Right ventricle myocardium superior (tissue), 1 donor: ENCODE measurements at regions not wholly inside any gene's neighbourhood (a gene's known extent, or its start where the extent isn't known, plus 50 kb on each side); places are given as distances from the start of the nearest gene placed in this dataset.
A peak's percentile ranks its signal among the peaks of the same experiment; 100 is the strongest.
"Not testable (repeated sequence)": the region's sequence is repeated elsewhere in the genome, so short reads cannot be mapped to it uniquely, and the experiment has no call there.

Experiments used
- ATAC-seq: fragments of 200-7000 bp; cut with Tn5 transposase; one replicate; pipeline ENCODE4 v1.9.1; 2020; ENCODE audit warnings: mild to moderate bottlenecking; ENCODE audit not compliant: poor library complexity
- DNase-seq: peaks from one replicate; pipeline ENCODE4 v3.0.0-alpha.2; 2020
- intact Hi-C: fragments of 100-400 bp; cut with DNase I; formaldehyde crosslinking; loops from one replicate; pipeline ENCODE4 v1.11.2; 2022
- donor health status: DM: no; HTN: yes; CAD: no; lungs with severe emphysema.

DNA sequence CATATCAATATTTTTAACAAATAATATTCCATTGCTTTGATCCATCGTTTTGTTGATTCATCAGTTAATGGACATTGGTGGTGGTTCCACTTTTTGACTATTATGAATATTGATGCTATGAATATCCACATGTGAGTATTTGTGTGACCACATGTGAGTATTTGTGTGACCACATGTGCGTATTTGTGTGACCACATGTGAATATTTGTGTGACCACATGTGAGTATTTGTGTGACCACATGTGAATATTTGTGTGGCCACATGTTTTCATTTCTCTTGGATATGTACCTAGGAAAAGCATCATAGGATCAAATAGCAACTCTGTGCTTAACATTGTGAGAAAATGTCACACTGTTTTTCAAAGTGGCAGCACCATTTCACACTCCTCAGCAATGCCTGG is 433.6 kb upstream of the FRG1 start:
- ATAC-seq: no peak
- no peak for DNase-seq
- intact Hi-C loops: no loop called here

DNA sequence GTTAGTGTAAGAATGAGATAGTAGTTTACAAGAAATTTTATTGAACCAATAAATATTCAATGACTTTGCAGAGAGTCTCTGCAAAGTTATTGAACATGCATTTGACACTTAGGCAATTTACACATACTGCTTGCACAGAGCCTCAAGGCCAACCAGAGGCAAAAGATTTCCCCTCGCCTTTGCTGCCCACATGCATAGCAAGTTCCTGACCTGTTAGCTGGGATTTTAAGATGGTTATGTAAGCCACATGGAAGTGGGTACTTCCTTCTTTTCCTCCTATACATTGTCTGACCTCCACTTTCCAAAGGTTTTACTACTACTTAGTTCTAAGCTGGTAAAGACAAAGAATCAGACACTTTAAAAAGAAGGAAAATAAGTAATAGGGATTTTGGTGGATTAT is 430.1 kb upstream of the FRG1 start:
- intact Hi-C loops: no loop called here
- no peak for ATAC-seq
- DNase-seq: no peak

DNA sequence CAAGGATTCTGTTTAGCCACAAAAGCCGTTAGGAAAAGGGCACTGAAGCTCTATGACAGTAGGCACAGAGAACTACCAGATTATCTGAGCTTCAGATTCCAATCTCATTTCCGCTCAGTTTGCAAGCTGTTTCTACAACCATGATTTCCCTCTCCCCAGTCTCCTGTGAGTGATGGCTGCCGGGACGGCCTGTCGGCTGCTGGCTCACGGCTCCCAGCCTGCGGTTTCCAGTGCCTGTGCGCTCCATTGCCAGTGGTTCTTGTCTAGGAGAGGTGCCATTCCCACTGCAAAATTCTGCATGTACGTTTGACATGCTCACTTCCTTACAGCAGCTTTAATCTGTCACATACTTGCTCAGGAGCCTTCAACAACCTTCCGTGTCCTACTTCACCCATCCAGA is 429.1 kb upstream of the FRG1 start:
- intact Hi-C loops: no loop called here
- ATAC-seq: no peak

DNA sequence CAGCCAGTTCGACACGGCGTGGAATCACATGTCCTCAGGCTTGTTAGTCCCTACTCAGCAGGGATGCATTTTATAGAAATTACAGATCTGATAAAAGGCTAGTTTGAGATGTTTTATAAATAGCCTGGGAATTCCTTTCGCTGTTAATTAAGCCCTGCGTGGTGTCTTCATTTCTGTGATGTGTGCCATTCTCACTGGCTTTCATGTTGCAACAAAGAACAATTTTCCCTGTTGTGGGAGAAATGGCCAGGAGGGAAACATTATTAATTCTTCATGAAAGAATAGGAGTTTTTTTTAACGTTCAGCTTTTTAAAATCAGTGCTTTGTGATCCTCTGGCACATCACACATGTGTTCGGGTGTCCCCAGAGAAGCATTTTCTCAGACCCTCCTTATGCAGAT is 427.3 kb upstream of the FRG1 start:
- intact Hi-C loops: no loop called here
- ATAC-seq (no peak), DNase-seq (no peak)

More for the DNA sequence above, 429.1 kb upstream of the FRG1 start:
- DNase-seq: no peak

DNA sequence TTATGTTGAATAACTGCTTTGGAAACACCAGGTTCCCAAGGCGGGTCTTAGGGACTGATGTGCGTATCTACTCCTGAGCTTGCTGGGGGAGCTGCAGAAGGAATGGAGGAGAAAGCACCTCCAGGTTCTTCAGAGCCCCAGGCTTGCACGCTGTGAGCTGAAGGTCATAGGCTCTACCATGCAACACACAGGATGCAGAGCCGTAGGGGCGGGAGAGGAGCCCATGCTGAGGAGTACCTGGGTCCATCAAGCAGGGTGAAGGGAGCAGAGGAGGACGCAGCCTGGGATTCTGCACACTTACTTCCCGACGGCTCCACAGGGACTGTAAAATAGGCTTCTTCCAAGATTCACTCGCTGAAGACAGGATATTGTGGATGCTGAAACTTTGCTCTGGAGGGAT is 426.5 kb upstream of the FRG1 start:
- ATAC-seq (no peak), DNase-seq (no peak)
- intact Hi-C loops: no loop called here

DNA sequence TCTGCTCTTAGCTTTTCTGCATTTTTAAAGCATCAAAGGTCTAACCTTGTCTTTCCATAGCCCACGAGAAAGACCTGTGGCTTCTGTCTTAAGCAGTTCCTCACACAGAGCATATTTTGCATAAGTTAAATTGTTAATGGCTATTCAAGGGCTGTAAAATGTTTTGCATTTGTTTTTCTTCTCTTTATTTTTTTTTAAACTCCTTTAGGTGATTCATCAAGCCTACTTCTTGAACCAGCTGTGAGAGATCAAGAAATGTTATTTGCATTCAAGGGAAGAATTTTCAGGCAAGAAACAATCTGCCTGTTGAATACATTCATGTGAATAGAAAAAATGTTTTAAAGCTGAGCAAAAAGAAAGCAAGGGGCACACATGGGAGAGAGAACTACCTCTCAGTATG is 423.8 kb upstream of the FRG1 start:
- DNase-seq: no peak
- intact Hi-C loops: no loop called here
- no peak for ATAC-seq

DNA sequence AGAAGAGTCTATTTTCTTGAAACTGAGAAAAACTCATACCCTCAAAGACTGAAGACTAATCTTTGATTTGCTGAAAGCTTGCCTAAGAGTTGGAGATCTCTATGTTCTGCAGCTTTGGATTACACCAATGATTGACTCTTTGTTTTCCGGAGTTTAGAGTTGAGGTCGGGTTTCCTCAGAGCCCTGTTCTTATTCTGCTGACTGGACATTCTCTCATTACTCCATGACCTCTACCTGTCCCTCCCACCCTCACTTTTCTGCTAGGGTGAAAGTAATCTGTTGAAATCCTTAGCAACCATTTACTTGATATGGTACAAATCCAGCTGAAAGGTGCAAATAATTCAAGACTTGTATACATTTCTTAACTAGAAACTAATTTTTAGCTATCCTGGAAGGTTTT is 421.5 kb upstream of the FRG1 start:
- no peak for ATAC-seq
- no peak for DNase-seq
- intact Hi-C loops: no loop called here

DNA sequence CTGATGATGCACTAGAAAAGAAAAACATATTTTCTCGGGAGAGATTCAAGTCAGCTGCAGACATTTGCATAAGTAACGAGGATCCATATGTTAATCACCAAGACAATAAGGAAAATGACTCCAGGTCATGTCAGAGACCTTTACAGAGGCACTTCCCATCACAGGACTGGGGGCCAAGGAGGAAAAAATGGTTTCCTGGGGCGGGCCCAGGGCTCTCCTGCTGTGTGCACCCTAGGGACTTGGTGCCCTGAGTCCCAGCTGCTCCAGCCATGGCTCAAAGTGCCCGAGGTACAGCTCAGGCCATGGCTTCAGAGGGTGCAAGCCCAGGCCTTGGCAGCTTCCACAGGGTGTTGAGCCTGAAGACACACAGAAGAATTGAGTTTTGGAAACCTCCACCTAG is 415.4 kb upstream of the FRG1 start:
- DNase-seq (no peak), ATAC-seq (no peak)
- intact Hi-C loops: no loop called here

DNA sequence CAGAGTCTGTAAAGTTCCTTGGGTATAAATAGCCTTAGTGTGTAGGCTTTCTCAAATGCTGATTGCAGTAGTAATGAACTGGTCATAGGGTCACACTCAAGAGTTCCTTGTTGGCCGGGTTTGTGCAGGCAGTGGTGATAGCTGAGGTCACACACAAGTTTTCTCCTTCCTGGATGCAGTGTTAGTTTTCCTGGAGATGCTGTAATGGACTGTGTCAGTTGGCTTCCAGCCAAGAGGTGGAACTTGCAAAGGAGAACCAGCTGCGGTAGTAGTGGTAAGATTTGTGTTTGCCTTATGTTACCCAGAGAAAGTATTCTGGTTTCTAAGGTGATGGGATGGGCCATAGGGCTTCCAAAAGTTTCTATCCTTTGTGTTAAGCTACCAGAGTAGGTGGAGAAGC is 409.8 kb upstream of the FRG1 start:
- DNase-seq: no peak
- no peak for ATAC-seq

DNA sequence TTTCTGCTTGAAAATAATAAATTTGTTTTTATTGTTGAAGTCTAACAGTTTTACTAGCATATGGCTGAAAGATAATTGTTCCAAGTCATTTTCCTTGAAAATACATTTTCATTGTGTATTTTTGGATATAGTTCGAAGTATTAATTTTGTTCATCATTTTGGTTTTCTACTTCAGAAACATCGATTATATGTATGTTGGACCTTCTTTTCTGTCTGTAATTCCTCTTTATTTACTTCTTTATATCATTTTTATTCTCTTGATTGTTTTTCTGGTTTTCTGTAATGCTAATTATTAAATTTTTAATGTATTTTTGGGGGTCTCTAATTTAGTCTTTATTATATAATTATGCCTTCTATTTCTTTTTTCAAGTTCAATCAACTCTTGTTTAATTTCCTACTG is 407.1 kb upstream of the FRG1 start:
- intact Hi-C loops: no loop called here
- no peak for ATAC-seq
- DNase-seq: no peak

More for the DNA sequence above, 409.8 kb upstream of the FRG1 start:
- intact Hi-C loops: no loop called here

DNA sequence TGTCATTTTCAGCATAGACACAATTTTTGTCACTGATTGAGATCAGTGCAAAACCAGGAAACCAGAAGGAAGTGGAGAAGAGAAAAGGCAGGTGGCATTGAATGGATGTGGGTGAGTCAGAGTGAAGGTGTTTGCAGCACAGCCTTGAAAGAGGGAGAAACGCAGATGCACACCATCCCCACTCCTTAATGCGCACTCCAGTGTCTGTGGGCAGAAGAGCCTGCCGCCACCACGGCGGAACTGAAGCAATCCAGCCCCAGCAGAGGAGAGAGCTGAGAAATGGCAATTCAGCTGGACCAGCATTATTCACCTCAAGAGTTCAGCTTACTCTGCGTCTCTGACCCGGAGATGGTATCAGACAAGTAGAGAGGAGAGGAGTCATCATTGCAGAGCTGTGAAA is 393.1 kb upstream of the FRG1 start:
- ATAC-seq (no peak), DNase-seq (no peak)
- intact Hi-C loops: no loop called here

DNA sequence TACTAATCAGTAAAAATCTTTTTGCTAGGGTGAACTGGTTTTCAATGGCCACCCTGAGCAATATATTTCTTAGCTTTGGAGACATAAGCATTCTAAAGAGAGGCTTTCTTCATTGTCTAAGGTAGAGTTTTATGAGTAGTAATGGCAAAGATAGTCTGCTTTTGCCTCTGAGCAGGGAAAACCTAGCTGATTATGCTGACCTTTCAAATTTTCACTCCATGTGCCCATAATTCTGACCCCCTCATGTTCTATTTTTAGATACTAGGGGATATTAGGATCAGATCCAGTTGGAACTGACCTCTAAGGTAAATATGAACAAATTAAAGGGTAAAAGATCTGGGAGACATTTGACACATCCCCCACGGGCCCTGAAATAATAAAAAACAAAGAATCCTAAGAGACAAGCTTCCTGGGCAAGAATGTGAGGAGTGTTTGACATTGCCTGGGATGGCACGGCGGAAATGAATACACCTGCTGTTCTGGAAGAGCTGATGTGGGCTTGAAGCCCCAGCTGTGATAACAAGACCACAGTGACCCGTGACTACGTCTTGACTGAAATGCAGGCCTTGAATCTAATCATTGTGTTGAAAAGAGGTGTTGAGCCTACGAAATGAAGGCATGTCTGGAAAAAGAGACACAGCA is 392.1 kb upstream of the FRG1 start:
- DNase-seq (no peak), ATAC-seq (no peak)
- intact Hi-C loops: no loop called here

DNA sequence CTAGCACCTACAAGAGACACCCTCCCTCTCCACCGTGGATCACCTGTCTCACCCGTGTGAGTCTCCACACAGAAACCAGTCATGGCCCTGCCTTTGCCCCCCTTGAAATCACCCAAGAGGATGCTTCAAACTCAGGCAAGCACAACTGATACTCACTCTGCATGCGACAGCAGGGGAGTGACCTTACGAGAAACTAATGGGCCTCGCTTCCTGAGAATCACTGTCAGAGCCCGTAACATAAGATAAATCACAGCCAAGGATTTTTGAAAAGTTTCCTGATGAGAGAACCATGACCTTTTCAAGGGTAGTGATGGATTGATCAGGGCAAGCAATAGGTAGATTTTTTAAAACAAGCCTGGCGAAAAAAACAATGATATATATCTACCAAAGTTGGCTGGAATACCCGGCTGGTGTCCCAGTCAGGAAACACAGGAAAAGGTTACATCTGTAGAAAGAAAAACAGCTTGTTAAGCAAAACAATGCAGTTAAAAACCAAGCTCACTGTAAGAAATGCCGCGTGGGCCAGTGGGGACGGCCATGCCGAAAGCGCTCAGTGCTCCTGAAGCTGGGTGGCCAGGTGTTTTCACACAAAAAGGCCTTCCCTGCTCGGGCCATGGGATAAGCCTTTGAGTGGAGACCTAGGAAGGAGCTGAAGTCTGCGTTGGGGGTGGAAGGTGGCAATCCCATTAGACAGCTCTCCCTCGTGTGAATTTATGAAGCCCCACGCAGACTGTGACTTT is 388.6 kb upstream of the FRG1 start:
- intact Hi-C loops, DNase-seq, ATAC-seq: not testable (repeated sequence)

DNA sequence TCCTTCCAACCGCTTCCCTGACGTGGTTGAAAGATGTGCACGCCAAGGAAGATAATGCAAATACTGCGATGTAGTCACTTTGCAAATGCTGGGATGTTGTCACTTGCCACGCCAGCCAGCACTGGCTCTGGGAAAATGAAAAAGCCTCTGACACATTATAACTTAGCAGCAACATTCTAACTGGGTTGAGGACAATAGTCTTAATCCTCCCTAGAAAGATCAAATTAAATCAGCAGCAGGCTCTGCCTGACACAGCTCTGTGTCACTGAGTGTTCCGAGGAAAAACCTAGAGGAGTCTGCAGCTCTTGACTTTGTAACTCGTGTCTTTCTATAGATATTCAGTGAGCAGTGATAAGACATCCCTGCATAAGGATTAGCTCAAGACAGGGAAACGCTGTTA is 380.1 kb upstream of the FRG1 start:
- ATAC-seq, intact Hi-C loops, DNase-seq: not testable (repeated sequence)

DNA sequence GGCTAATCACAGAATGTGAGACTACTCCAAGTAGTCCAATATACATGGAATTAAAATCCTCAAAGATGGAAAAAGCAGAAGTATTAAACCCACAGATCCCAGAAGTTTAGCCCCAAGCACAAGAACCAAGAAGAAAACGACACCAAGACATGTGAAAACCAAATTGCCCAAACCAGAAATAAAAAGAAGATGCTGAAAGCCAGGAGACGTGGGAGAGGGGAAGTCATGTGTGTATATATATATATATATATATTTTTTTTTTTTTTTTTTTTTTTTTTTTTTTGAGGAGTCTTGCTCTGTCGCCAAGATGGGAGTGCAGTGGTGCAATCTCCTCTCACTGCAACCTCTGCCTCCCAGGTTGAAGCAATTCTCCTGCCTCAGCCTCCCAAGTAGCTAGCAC is 376.9 kb upstream of the FRG1 start:
- intact Hi-C loops, DNase-seq, ATAC-seq: not testable (repeated sequence)

DNA sequence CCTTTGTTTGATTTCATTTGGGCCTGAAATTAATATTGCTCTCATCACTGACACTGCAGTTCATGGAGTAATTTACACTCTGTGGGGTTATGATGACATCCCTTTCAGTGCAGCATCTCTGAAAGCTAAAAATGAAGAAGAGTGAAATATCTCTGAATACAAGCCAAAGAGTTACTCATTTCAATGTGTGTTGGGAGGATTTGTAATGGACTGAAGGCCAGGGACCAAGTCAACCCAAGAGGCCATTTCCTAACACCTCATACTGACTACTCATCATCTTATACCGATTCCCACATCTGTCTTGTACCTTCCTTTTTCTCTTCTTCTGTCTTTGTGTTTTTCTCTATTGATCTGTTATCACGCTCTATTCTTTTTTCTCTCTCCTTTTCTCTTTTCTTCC is 374.4 kb upstream of the FRG1 start:
- DNase-seq, ATAC-seq, intact Hi-C loops: not testable (repeated sequence)

DNA sequence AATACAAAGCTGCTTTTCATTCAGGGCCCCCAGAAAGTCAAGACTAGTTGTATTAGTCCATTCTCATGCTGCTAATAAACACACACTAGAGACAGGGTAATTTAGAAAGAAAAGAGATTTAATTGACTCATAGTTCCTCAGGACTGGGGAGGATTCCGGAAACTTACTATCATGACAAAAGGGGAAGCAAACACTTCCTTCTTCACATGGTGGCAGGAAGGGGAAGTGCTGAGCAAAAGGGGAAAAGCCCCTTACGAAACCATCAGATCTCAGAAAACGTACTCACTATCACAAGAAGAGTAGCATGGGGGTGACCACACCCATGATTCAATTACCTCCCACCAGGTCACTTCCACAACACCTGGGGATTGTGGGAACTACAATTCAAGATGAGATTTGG is 373.8 kb upstream of the FRG1 start:
- DNase-seq, intact Hi-C loops: not testable (repeated sequence)
- ATAC-seq: peak; percentile 49

DNA sequence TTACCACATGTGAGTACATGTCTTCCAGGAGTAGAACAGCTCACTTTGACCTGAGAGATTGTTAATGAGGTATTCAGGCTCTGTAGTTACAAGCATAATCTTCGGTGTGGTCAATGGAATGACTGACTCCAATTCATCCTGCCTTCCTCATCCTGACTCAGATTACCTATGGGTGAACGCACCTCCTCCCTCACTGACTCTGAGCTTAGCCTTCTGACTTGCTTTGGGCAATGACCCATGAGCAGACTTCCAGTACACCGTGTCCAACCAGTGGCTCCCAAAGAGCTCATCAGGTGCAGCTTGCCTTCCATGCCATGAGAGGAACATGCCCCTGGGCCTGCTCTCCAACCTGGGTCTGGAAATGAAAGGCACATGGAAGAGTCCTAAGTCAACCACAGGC is 361.0 kb upstream of the FRG1 start:
- DNase-seq, ATAC-seq, intact Hi-C loops: not testable (repeated sequence)

DNA sequence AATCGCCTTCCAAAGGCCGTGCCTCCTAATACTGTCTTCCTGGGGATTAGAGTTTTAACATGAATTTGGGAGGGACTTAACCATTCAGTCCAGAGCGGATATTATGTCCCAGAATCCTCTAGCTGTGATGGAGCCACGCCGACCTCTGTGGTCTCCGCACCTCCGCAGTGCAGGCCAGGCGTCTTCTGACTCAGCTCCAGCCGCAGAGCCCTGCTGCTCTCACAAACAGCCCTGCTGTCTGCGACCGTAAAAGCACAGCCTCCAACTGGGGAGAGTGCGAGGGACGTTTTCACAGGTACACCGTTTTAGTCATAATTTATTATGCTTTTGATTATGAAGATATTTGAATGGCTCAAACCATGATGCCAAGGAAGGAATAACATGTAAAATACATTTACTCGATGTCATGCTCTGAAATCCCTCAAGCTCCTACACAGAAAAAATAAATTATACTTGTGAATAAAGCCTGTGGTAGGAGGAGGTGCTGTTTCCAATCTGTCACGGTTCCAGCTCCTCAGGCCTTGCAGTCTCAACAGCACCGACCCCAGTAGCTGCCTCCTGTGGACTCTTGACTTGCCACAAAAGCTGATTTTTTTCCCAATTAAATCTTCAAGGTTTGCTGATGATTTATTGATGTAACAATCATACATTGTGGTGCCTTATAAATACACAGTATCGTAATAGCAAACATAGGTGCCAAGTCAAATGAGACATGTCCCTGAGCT is 353.6 kb upstream of the FRG1 start:
- intact Hi-C loops, DNase-seq, ATAC-seq: not testable (repeated sequence)

DNA sequence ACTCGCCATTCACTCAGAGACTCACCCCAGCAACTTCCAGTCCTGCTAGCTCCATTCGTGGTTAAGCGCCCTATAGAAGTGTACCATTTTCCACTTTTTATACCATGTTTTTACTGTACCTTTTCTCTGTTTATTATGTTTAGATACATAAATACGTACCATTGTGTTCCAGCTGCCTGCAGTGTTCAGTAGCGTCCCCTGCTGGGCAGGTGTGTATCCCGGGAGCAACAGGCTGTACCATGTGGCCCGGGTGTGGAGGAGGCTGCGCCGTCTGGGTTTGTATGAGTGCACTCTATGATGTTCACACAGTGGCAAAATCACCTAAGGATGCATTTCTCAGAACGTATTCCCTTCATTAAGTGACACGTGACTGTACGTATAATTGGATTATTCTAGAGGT is 351.5 kb upstream of the FRG1 start:
- intact Hi-C loops, ATAC-seq, DNase-seq: not testable (repeated sequence)
